Thyroid gland (tissue), 4 donors: ENCODE measurements at regions not wholly inside any gene's neighbourhood (a gene's known extent, or its start where the extent isn't known, plus 50 kb on each side); places are given as distances from the start of the nearest gene placed in this dataset.

Source experiments
- DNase-seq, 2 donors: peaks; one replicate each; pipeline ENCODE4 v3.0.0-alpha.2; 2019
- H3K27ac ChIP-seq, 3 donors: fragments of 200-600 bp; sonication (generic); 1 replicate in 2 of 3; 2 replicates in 1 of 3; pipeline ENCODE4 v1.5.1; 2016 to 2019; ENCODE audit warnings: mild to moderate bottlenecking in 1 of 3, moderate library complexity in 1 of 3
- H3K27me3 ChIP-seq: fragments of 200-600 bp; sonication (generic); one replicate; pipeline ENCODE4 v1.5.1; 2019
- H3K36me3 ChIP-seq, 2 donors: fragments of 200-600 bp; sonication (generic); one replicate each; pipeline ENCODE4 v1.5.1; 2016 to 2019
- H3K4me1 ChIP-seq, 2 donors: fragments of 200-600 bp; sonication (generic); one replicate each; pipeline ENCODE4 v1.5.1; 2017 to 2019
- H3K4me3 ChIP-seq, 3 donors: fragments of 200-600 bp; sonication (generic); replicated peaks in 1 of 3; 1 replicate in 2 of 3; 2 replicates in 1 of 3; pipeline ENCODE4 v1.5.1; 2016; ENCODE audit warnings: mild to moderate bottlenecking in 1 of 3
- H3K9me3 ChIP-seq: fragments of 200-600 bp; sonication (generic); one replicate; pipeline ENCODE4 v1.5.1; 2017
- CTCF ChIP-seq, 6 experiments: fragments of 200-600 bp in 3 of 6; fragments of 450-650 bp in 3 of 6; sonication (generic) in 3 of 6; IDR thresholded peaks; one replicate each; pipeline ENCODE4 v1.5.1; 2016 to 2019; ENCODE audit warnings: antibody characterized with exemption in 6 of 6, mild to moderate bottlenecking in 2 of 6, inconsistent platforms in 1 of 6, moderate library complexity in 1 of 6
- POLR2A ChIP-seq, 2 donors: fragments of 450-650 bp; IDR thresholded peaks; one replicate each; pipeline ENCODE4 v1.6.1; 2017; ENCODE audit warnings: antibody characterized with exemption in 2 of 2, mild to moderate bottlenecking in 2 of 2, moderate library complexity in 1 of 2
- WGBS, 2 donors: methylation state at CpG; one replicate each; pipeline ENCODE4 v1.1.5; 2017; 5-methylcytosine and 5-hydroxymethylcytosine counted together
- intact Hi-C: fragments of 100-400 bp; cut with DNase I; formaldehyde crosslinking; loops from one replicate; pipeline ENCODE4 v1.15.1; 2023

GRCh38 chr2:204333861-204334260 lies 211.4 kb upstream of the PARD3B start:
- DNase-seq, result no peak
- Histone ChIP-seq H3K27ac (no peak overlapping the region), H3K36me3 (no peaks in the 10 kb centered on the region), H3K9me3 (no peaks in the 10 kb centered on the region), H3K4me1 (no peaks in the 10 kb centered on the region), H3K27me3 (no peaks in the 10 kb centered on the region), H3K4me3 (no peak overlapping the region)
- no peak for TF ChIP-seq CTCF (IDR thresholded peaks at IDR 0.05)
- no peak for TF ChIP-seq POLR2A (IDR thresholded peaks at IDR 0.05)
- intact Hi-C loops, result no loop called here
- WGBS, 2 donors, result 93 to 94% methylated on average over 3 of the region's 3 CpGs

GRCh38 chr2:204335451-204336058 lies 209.7 kb upstream of the PARD3B start:
- H3K4me1 ChIP-seq, result no peaks in the 10 kb centered on the region
- TF ChIP-seq CTCF (IDR thresholded peaks at IDR 0.05) (no peak), POLR2A (IDR thresholded peaks at IDR 0.05) (no peak)
- no peaks in the 10 kb centered on the region for H3K36me3 ChIP-seq
- DNase-seq, result no peak
- H3K27ac ChIP-seq, result no peak overlapping the region
- intact Hi-C loops, result no loop called here
- no peaks in the 10 kb centered on the region for H3K9me3 ChIP-seq
- H3K4me3 ChIP-seq, result no peak overlapping the region
- no peaks in the 10 kb centered on the region for H3K27me3 ChIP-seq
- 84 to 93% methylated on average over 2 of the region's 2 CpGs for WGBS, 2 donors

GRCh38 chr2:204336153-204336744 lies 209.0 kb upstream of the PARD3B start:
- TF ChIP-seq CTCF (IDR thresholded peaks at IDR 0.05) (no peak), POLR2A (IDR thresholded peaks at IDR 0.05) (no peak)
- no peak overlapping the region for H3K27ac ChIP-seq
- no peaks in the 10 kb centered on the region for H3K27me3 ChIP-seq
- DNase-seq, result no peak
- H3K4me1 ChIP-seq, result no peaks in the 10 kb centered on the region
- H3K9me3 ChIP-seq, result no peaks in the 10 kb centered on the region
- H3K36me3 ChIP-seq, result no peaks in the 10 kb centered on the region
- H3K4me3 ChIP-seq, result no peak overlapping the region
- intact Hi-C loops, result no loop called here
- 74% methylated on average over 3 of the region's 3 CpGs for WGBS, 2 donors

- no peaks in the 10 kb centered on the region for H3K9me3 ChIP-seq
- DNase-seq, result no peak
- H3K36me3 ChIP-seq, result no peaks in the 10 kb centered on the region
- no peak overlapping the region for H3K4me3 ChIP-seq
- intact Hi-C loops, result no loop called here
- H3K4me1 ChIP-seq, result no peaks in the 10 kb centered on the region
- no peaks in the 10 kb centered on the region for H3K27me3 ChIP-seq
- H3K27ac ChIP-seq, result no peak overlapping the region
- 71 to 78% methylated on average over 1 of the region's 1 CpG for WGBS, 2 donors
- TF ChIP-seq POLR2A (IDR thresholded peaks at IDR 0.05) (no peak), CTCF (IDR thresholded peaks at IDR 0.05) (no peak)
Measured at GRCh38 chr2:204337638-204338037, 207.6 kb upstream of the PARD3B start.

- TF ChIP-seq POLR2A (IDR thresholded peaks at IDR 0.05), result no peak
- TF ChIP-seq CTCF (IDR thresholded peaks at IDR 0.05), result no peak
- no peaks in the 10 kb centered on the region for H3K27me3 ChIP-seq
- H3K9me3 ChIP-seq, result no peaks in the 10 kb centered on the region
- no peak overlapping the region for H3K27ac ChIP-seq
- intact Hi-C loops, result no loop called here
- no peaks in the 10 kb centered on the region for H3K36me3 ChIP-seq
- DNase-seq, result no peak
- no peak overlapping the region for H3K4me3 ChIP-seq
- no peaks in the 10 kb centered on the region for H3K4me1 ChIP-seq
- 92 to 93% methylated on average over 3 of the region's 3 CpGs for WGBS, 2 donors
Measured at GRCh38 chr2:204339212-204339715, 206.0 kb upstream of the PARD3B start.
